ENCODE measurements at regions not wholly inside any gene's neighbourhood (a gene's known extent, or its start where the extent isn't known, plus 50 kb on each side); places are given as distances from the start of the nearest gene placed in this dataset.

GRCh38 chr15:95656595-95656994 lies 673.9 kb upstream of the NR2F2 start:
- Histone ChIP-seq H2BK5ac (ENCODE audit: low read depth, low read length) (no peak overlapping the region), H3K4me1 (replicated peaks in 1 of 4; ENCODE audit: control insufficient read depth in 3 of 4, insufficient read depth in 4 of 4, low read length in 3 of 4) (no peaks in the 10 kb centered on the region), H3K9me3 (ENCODE audit: insufficient read depth in 2 of 2, low read depth in 1 of 2, low read length in 1 of 2) (no peaks in the 10 kb centered on the region), H3K79me2 (ENCODE audit: control insufficient read depth in 1 of 2, insufficient read depth in 2 of 2, low read length in 2 of 2) (no peaks in the 10 kb centered on the region), H2BK20ac (ENCODE audit: low read length) (no peak overlapping the region), H2BK15ac (ENCODE audit: low read length) (no peak overlapping the region), H3K23ac (ENCODE audit: insufficient read length) (no peak overlapping the region), H3K4ac (replicated peaks; ENCODE audit: insufficient read length, low read depth, low read length) (no peak overlapping the region), H3K36me3 (ENCODE audit: control insufficient read depth in 2 of 4, insufficient read depth in 4 of 4, low read length in 3 of 4) (no peaks in the 10 kb centered on the region), H3K14ac (ENCODE audit: insufficient read length) (no peak overlapping the region), H3K18ac (ENCODE audit: extremely low read depth, low read length) (no peak overlapping the region), H3K9ac (replicated peaks in 1 of 4; ENCODE audit: extremely low read depth in 1 of 4, low read depth in 3 of 4, low read length in 3 of 4) (no peak overlapping the region), H2AFZ (ENCODE audit: low read length) (no peak overlapping the region), H4K5ac (ENCODE audit: insufficient read length, low read depth, low read length) (no peak overlapping the region), H4K20me1 (replicated peaks in 1 of 2; ENCODE audit: control insufficient read depth in 1 of 2, insufficient read depth in 2 of 2, low read length in 2 of 2) (no peaks in the 10 kb centered on the region), H4K8ac (ENCODE audit: extremely low read depth, insufficient read depth, low read length) (no peak overlapping the region), H2BK120ac (replicated peaks; ENCODE audit: low read depth, low read length) (no peak overlapping the region), H2BK12ac (ENCODE audit: low read depth, low read length) (no peak overlapping the region), H3K27me3 (replicated peaks in 1 of 4; ENCODE audit: control insufficient read depth in 3 of 4, extremely low read depth in 1 of 4, insufficient read depth in 3 of 4, low read length in 3 of 4) (no peaks in the 10 kb centered on the region), H3K56ac (replicated peaks; ENCODE audit: insufficient read length, low read depth, low read length) (no peak overlapping the region), H3K27ac (ENCODE audit: low read depth, low read length) (no peak overlapping the region), H4K91ac (replicated peaks; ENCODE audit: insufficient read length, low read length) (no peak overlapping the region), H3K23me2 (ENCODE audit: low read depth, low read length) (no peaks in the 10 kb centered on the region), H3K4me3 (ENCODE audit: extremely low read depth in 1 of 4, insufficient read depth in 2 of 4, low read depth in 3 of 4, low read length in 4 of 4) (no peak overlapping the region), H3K4me2 (ENCODE audit: insufficient read depth in 1 of 2, low read depth in 2 of 2, low read length in 2 of 2) (no peak overlapping the region), H3K79me1 (ENCODE audit: low read depth, low read length) (no peaks in the 10 kb centered on the region), H2AK5ac (ENCODE audit: low read depth, low read length) (no peak overlapping the region)
- 95% methylated on average over 2 of the region's 2 CpGs; no CpG with 5 or more reads in 1 of the 2 experiments for WGBS, 2 experiments (ENCODE audit: extremely low coverage in 1 of 2, insufficient coverage in 1 of 2, insufficient read length in 1 of 2, insufficient replicate concordance in 2 of 2, low coverage in 1 of 2, low lambda C conversion rate in 2 of 2, missing lambda C conversion rate in 1 of 2)
- ChIA-PET POLR2A (ENCODE audit: partially characterized antibody) (no interaction called here), CTCF (ENCODE audit: partially characterized antibody) (no interaction called here)
- no peak for FAIRE-seq
- DNase-seq (ENCODE audit: low read depth in 1 of 2, low spot score in 2 of 2): no peak
- no peak for TF ChIP-seq SAP30 (IDR thresholded peaks at IDR 0.05; ENCODE audit: insufficient read depth, insufficient replicate concordance, low read length)
- no peak for TF ChIP-seq TBP (IDR thresholded peaks at IDR 0.05; ENCODE audit: low read depth, low read length)
- TF ChIP-seq BCL11A (IDR thresholded peaks at IDR 0.05; ENCODE audit: low read depth in 2 of 2, low read length in 2 of 2): no peak
- TF ChIP-seq SIX5 (IDR thresholded peaks at IDR 0.05; ENCODE audit: low read depth, low read length): no peak
- no peak for TF ChIP-seq MAFK (IDR thresholded peaks at IDR 0.05; ENCODE audit: low read depth, low read length)
- TF ChIP-seq FOSL1 (IDR thresholded peaks at IDR 0.05; ENCODE audit: insufficient read depth, low read depth, low read length): no peak
- no peak for TF ChIP-seq KDM5A (IDR thresholded peaks at IDR 0.05; ENCODE audit: low read length)
- no peak for TF ChIP-seq NRF1 (IDR thresholded peaks at IDR 0.05; ENCODE audit: low read depth, low read length)

Measured in H1 (cell line).